Loucy (cell line): ENCODE measurements at regions not wholly inside any gene's neighbourhood (a gene's known extent, or its start where the extent isn't known, plus 50 kb on each side); places are given as distances from the start of the nearest gene placed in this dataset.
A peak's percentile ranks its signal among the peaks of the same experiment; 100 is the strongest.

Experiments
- H2AFZ ChIP-seq: fragments of 200-600 bp; sonication (generic); 2 replicates; pipeline ENCODE4 v1.6.0; 2016; ENCODE audit warnings: antibody characterized with exemption, mild to moderate bottlenecking, low read length, moderate library complexity
- H3F3A ChIP-seq: fragments of 200-600 bp; 2 replicates; pipeline ENCODE4 v1.6.0; 2016; ENCODE audit warnings: antibody characterized with exemption, low read depth, mild to moderate bottlenecking
- H3K27me3 ChIP-seq: fragments of 200-600 bp; sonication (generic); 2 replicates; pipeline ENCODE4 v1.6.1; 2014; ENCODE audit warnings: low read length, mild to moderate bottlenecking; ENCODE audit not compliant: insufficient read depth, poor library complexity, severe bottlenecking
- H3K36me3 ChIP-seq: fragments of 200-600 bp; sonication (generic); 2 replicates; pipeline ENCODE4 v1.6.1; 2016; ENCODE audit warnings: low read length; ENCODE audit not compliant: insufficient read depth
- H3K4me1 ChIP-seq: fragments of 200-600 bp; sonication (generic); 2 replicates; pipeline ENCODE4 v1.5.1; 2014; ENCODE audit warnings: low read length, mild to moderate bottlenecking; ENCODE audit not compliant: insufficient read depth, poor library complexity, severe bottlenecking
- H3K4me2 ChIP-seq: fragments of 200-600 bp; sonication (generic); 2 replicates; pipeline ENCODE4 v1.6.0; 2014; ENCODE audit warnings: antibody characterized with exemption, low read length, low read depth, mild to moderate bottlenecking; ENCODE audit not compliant: poor library complexity, severe bottlenecking
- H3K4me3 ChIP-seq: fragments of 200-600 bp; sonication (generic); 2 replicates; pipeline ENCODE4 v1.5.1; 2014; ENCODE audit warnings: low read length, mild to moderate bottlenecking, mixed read lengths; ENCODE audit not compliant: poor library complexity, severe bottlenecking
- H3K79me2 ChIP-seq: fragments of 200-600 bp; sonication (generic); 2 replicates; pipeline ENCODE4 v1.6.1; 2014; ENCODE audit warnings: low read length; ENCODE audit not compliant: insufficient read depth
- H3K9ac ChIP-seq: fragments of 200-600 bp; sonication (generic); 2 replicates; pipeline ENCODE4 v1.6.0; 2014; ENCODE audit warnings: mild to moderate bottlenecking, low read depth, low read length, moderate library complexity; ENCODE audit not compliant: poor library complexity, severe bottlenecking
- H3K9me2 ChIP-seq: fragments of 200-600 bp; sonication (generic); replicated peaks from 2 replicates; pipeline ENCODE4 v1.6.1; 2016; ENCODE audit warnings: low read depth, low read length, mixed read lengths
- H3K9me3 ChIP-seq: fragments of 200-600 bp; sonication (generic); 2 replicates; pipeline ENCODE4 v1.6.1; 2014; ENCODE audit warnings: mild to moderate bottlenecking, antibody characterized with exemption, low read length, low read depth; ENCODE audit not compliant: insufficient read depth
- H4K20me1 ChIP-seq: fragments of 200-600 bp; sonication (generic); 2 replicates; pipeline ENCODE4 v1.6.0; 2014; ENCODE audit warnings: antibody characterized with exemption, low read length, mild to moderate bottlenecking; ENCODE audit not compliant: insufficient read depth, poor library complexity, severe bottlenecking
- EZH2phosphoT487 ChIP-seq: fragments of 200-600 bp; IDR thresholded peaks from 2 replicates; pipeline ENCODE4 v1.6.1; 2018; ENCODE audit warnings: antibody characterized with exemption, mild to moderate bottlenecking, moderate library complexity, borderline replicate concordance
- TF ChIP-seq, protein P1 (sequence below): fragments of 200-600 bp; sonication (generic); conservative IDR thresholded peaks from 2 replicates; pipeline ENCODE4 v1.5.1; 2014; ENCODE audit warnings: mild to moderate bottlenecking, antibody characterized with exemption, low read length

DNA sequence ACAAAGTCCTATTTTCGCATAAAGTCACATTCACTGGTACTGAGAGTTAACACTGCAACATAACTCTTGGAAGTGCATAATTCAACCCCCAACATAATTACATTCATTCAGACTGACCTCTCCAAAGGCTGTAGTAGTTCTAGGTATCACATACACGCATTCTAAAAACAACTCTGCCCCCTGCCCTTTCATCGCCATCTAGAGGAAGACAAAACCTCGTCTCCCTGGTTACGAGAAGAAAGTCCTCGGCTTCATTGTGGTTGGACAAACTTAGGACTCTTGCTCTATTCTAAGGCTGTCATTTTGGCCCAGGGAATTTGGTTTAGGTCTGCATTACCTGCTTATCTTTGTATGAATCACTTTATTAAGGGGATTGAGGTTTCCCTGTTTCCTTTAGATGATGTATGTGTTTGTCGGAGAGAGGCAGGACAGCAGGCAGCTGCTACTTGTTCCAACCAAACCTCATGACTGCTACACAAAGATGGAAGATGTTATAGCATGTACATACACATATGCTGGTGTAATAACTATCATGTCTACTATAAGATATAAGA, 215.4 kb upstream of the NRXN1 start:
- Histone ChIP-seq H3K4me3 (no peak overlapping the region), H3K4me1 (no peaks in the 10 kb centered on the region), H3K9me2 (no peaks in the 10 kb centered on the region), H3K9me3 (no peaks in the 10 kb centered on the region), H3K36me3 (no peaks in the 10 kb centered on the region), H3K4me2 (no peak overlapping the region), H2AFZ (no peak overlapping the region), H3K9ac (no peak overlapping the region), H3K27me3 (no peaks in the 10 kb centered on the region), H4K20me1 (no peaks in the 10 kb centered on the region), H3K79me2 (no peaks in the 10 kb centered on the region), H3F3A (no peaks in the 10 kb centered on the region)
- TF ChIP-seq, protein P1, sequence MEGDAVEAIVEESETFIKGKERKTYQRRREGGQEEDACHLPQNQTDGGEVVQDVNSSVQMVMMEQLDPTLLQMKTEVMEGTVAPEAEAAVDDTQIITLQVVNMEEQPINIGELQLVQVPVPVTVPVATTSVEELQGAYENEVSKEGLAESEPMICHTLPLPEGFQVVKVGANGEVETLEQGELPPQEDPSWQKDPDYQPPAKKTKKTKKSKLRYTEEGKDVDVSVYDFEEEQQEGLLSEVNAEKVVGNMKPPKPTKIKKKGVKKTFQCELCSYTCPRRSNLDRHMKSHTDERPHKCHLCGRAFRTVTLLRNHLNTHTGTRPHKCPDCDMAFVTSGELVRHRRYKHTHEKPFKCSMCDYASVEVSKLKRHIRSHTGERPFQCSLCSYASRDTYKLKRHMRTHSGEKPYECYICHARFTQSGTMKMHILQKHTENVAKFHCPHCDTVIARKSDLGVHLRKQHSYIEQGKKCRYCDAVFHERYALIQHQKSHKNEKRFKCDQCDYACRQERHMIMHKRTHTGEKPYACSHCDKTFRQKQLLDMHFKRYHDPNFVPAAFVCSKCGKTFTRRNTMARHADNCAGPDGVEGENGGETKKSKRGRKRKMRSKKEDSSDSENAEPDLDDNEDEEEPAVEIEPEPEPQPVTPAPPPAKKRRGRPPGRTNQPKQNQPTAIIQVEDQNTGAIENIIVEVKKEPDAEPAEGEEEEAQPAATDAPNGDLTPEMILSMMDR: peak; percentile 42
- TF ChIP-seq EZH2phosphoT487: no peak

DNA sequence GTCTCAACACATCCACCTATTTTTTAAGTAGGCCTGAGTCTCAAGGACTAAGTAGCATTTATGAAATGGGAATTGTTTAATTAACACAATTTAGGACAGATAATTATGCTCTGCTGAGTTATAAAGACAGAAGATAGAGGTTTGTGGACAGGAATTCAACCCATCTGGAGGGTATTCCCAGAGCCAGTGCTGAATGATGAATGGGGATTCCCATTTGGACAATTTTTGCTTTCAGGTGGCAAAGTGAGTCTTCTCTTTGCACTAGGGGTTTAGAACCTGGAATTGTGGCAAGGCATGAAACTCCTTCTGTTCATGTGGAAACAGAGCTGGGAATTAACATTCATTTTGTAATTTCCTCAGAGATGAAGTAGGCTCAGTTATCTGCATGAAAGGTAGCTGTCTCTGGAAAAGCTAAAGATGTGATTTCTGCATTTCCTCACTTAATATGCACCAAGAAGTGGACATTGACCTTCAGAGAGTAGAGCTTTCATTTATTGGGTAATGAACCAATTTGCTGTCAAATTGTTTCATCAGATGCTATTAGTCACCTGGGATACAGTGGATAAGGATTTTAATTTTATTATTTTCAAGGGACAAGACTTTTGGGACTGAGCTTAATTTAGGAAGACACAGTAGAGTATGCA, 212.1 kb upstream of the NRXN1 start:
- H3K36me3 ChIP-seq: no peaks in the 10 kb centered on the region
- H3K4me2 ChIP-seq: no peak overlapping the region
- TF ChIP-seq, protein P1: no peak
- TF ChIP-seq EZH2phosphoT487: no peak
- no peaks in the 10 kb centered on the region for H3F3A ChIP-seq
- no peaks in the 10 kb centered on the region for H3K9me2 ChIP-seq
- H3K9me3 ChIP-seq: no peaks in the 10 kb centered on the region
- no peak overlapping the region for H3K4me3 ChIP-seq
- H3K79me2 ChIP-seq: no peaks in the 10 kb centered on the region
- no peaks in the 10 kb centered on the region for H3K4me1 ChIP-seq
- H3K9ac ChIP-seq: no peak overlapping the region
- H2AFZ ChIP-seq: no peak overlapping the region
- no peaks in the 10 kb centered on the region for H4K20me1 ChIP-seq
- H3K27me3 ChIP-seq: no peaks in the 10 kb centered on the region

DNA sequence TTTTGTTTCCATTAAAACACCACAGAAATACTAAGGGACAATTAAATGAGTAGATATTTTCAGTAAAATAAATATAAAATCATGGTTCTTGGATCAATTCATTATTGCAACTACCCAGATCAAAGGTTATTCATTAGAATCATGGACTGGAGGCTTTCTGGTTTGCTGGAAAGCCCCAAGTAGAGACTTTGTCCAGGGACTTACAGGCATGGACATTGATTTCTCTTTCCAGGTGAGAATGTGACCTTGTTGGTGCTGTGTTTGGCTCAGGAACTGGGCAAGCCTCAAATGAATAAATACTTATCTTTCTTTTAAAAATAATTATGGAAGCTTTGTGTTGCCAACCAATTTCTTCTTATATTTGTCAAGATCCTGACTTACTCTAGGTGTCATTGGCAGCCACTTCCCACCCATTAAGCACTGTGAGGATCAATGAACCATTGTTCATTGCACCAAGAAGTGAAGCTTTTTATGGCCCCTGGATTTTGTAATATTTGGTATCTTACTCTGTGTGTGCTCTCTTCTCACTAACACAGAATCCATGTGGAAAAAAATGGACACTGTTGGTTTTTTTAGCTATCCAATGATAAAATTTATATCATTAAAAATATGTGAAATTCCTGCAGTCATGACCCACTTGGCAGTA, 205.8 kb upstream of the NRXN1 start:
- Histone ChIP-seq H3K79me2 (no peaks in the 10 kb centered on the region), H3K4me3 (no peak overlapping the region), H3K9me2 (no peaks in the 10 kb centered on the region), H3K36me3 (no peaks in the 10 kb centered on the region), H3K9me3 (no peaks in the 10 kb centered on the region; the same call in 1 of the 2 replicates), H2AFZ (no peak overlapping the region), H3K9ac (no peak overlapping the region), H4K20me1 (no peaks in the 10 kb centered on the region), H3F3A (no peaks in the 10 kb centered on the region), H3K4me2 (no peak overlapping the region), H3K4me1 (no peaks in the 10 kb centered on the region), H3K27me3 (no peaks in the 10 kb centered on the region)
- TF ChIP-seq, protein P1: no peak
- TF ChIP-seq EZH2phosphoT487: no peak
